Heart left ventricle (tissue), 16 donors: ENCODE measurements at regions not wholly inside any gene's neighbourhood (a gene's known extent, or its start where the extent isn't known, plus 50 kb on each side); places are given as distances from the start of the nearest gene placed in this dataset.
A peak's percentile ranks its signal among the peaks of the same experiment; 100 is the strongest.

Source experiments
- ATAC-seq, 4 donors: fragments of 200-7000 bp; cut with Tn5 transposase; one replicate each; pipeline ENCODE4 v1.9.1; 2020 to 2022; ENCODE audit warnings: moderate library complexity in 4 of 4, mild to moderate bottlenecking in 3 of 4, moderate number of reproducible peaks in 1 of 4
- DNase-seq, 5 donors: peaks; one replicate each; pipeline ENCODE4 v3.0.0-alpha.2; 2020
- H3K27ac ChIP-seq, 12 donors: fragments of 200-600 bp; sonication (generic) in 4 of 12; one replicate each; pipeline versions ENCODE4 v1.5.0 to v1.8.0; 2016 to 2022; ENCODE audit warnings: mild to moderate bottlenecking in 2 of 12
- H3K27me3 ChIP-seq, 9 donors: fragments of 200-600 bp; sonication (generic) in 2 of 9; one replicate each; pipeline versions ENCODE4 v1.5.1 to v1.8.0; 2016 to 2022; ENCODE audit warnings: mild to moderate bottlenecking in 3 of 9
- H3K36me3 ChIP-seq, 9 donors: fragments of 200-600 bp; sonication (generic) in 2 of 9; one replicate each; pipeline versions ENCODE4 v1.5.0 to v1.8.0; 2018 to 2022; ENCODE audit warnings: mild to moderate bottlenecking in 2 of 9
- H3K4me1 ChIP-seq, 12 donors: fragments of 200-600 bp; sonication (generic) in 4 of 12; one replicate each; pipeline versions ENCODE4 v1.5.0 to v1.8.0; 2016 to 2022; ENCODE audit warnings: mild to moderate bottlenecking in 3 of 12
- H3K4me3 ChIP-seq, 12 donors: fragments of 200-600 bp; sonication (generic) in 4 of 12; one replicate each; pipeline versions ENCODE4 v1.5.0 to v1.8.0; 2017 to 2022; ENCODE audit warnings: mild to moderate bottlenecking in 9 of 12, moderate library complexity in 4 of 12
- H3K9me3 ChIP-seq, 12 donors: fragments of 200-600 bp; sonication (generic) in 4 of 12; one replicate each; pipeline versions ENCODE4 v1.5.0 to v1.8.0; 2016 to 2022; ENCODE audit warnings: mild to moderate bottlenecking in 1 of 12
- POLR2A ChIP-seq, 2 donors: fragments of 450-650 bp; IDR thresholded peaks; one replicate each; pipeline ENCODE4 v1.6.1; 2017; ENCODE audit warnings: antibody characterized with exemption in 2 of 2, mild to moderate bottlenecking in 2 of 2, moderate library complexity in 2 of 2
- WGBS, 4 donors: extraction: QIAGEN DNeasy Blood & Tissue Kit in 2 of 4; methylation state at CpG; one replicate each; pipeline versions ENCODE4 v1.1.5 to v1.1.7; 2013 to 2018; 5-methylcytosine and 5-hydroxymethylcytosine counted together
- intact Hi-C, 10 donors: fragments of 100-400 bp; cut with DNase I; formaldehyde crosslinking; loops; one replicate each; pipeline versions ENCODE4 v1.11.1 to v1.14.2; 2022
- TF ChIP-seq, protein P1 (sequence below), 12 donors: fragments of 200-600 bp; sonication (generic) in 4 of 12; IDR thresholded peaks; one replicate each; pipeline versions ENCODE4 v1.5.0 to v1.8.0; 2018 to 2022; ENCODE audit warnings: antibody characterized with exemption in 12 of 12, mild to moderate bottlenecking in 5 of 12
- donor health status: ischemic (EF 13 %, LVEDD 7.1; RV severe dilation, severe dysfunction).
- donor health status: healthy with polysubstance abuse.
- donor health status: DM: no; HTN: yes; CAD: no.
- donor health status: DM: no; HTN: no; CAD: no.
- donor health status: ischemic (EF 25% LVEDD 6.9; RV normal size, moderate dysfunction).
- donor health status: ischemic (EF 25% LVEDD 5.7; RV mildly dilated, moderate dysfunction).
- donor health status: healthy.
- donor health status: DM: yes; HTN: yes; CAD: no.
- donor health status: ischemic (EF 35%, LVEDD 5.7; RV mildly dilated, moderate dysfunction).
- donor health status: nonischemic (EF 11% LVEDD 7.7; RV severe dilation, severe dysfunction).
- donor health status: DM: yes; HTN: yes; CAD: no.
- donor health status: PGD.
- donor health status: ischemic (EF 29% LVEDD 5.4; RV normal size, mild dysfunction).
- donor health status: nonischemic (EF 23%, LVEDD 6.1; RV moderate dilation, normal function).

DNA sequence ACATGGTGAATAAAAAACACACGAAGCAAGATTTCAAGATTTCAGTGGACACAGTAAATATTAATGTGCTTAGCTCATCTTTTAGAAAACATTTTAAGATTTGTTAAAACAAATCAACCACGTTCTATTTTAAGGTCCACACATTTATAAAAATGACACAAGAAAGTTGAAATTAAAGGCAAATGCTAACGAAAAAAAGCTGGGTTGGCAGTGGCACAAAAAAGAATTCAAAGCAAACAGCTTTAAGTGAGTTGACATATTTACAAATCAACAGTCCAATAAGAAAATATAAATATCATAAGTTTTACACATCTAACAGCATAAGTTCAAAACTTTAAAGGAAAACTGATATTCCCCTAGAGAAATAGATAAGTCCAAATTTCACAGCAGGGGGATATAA lies 430.4 kb upstream of the CCDC54 start:
- no peak overlapping the region for H3K27ac ChIP-seq
- TF ChIP-seq, protein P1, sequence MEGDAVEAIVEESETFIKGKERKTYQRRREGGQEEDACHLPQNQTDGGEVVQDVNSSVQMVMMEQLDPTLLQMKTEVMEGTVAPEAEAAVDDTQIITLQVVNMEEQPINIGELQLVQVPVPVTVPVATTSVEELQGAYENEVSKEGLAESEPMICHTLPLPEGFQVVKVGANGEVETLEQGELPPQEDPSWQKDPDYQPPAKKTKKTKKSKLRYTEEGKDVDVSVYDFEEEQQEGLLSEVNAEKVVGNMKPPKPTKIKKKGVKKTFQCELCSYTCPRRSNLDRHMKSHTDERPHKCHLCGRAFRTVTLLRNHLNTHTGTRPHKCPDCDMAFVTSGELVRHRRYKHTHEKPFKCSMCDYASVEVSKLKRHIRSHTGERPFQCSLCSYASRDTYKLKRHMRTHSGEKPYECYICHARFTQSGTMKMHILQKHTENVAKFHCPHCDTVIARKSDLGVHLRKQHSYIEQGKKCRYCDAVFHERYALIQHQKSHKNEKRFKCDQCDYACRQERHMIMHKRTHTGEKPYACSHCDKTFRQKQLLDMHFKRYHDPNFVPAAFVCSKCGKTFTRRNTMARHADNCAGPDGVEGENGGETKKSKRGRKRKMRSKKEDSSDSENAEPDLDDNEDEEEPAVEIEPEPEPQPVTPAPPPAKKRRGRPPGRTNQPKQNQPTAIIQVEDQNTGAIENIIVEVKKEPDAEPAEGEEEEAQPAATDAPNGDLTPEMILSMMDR (IDR thresholded peaks at IDR 0.05) = no peak
- TF ChIP-seq POLR2A (IDR thresholded peaks at IDR 0.05) = no peak
- ATAC-seq (no peak), DNase-seq (no peak)
- 54 to 65% (median 55%) methylated on average over 3 of the region's 3 CpGs for WGBS, 4 donors
- no peaks in the 10 kb centered on the region for H3K36me3 ChIP-seq
- no peaks in the 10 kb centered on the region for H3K9me3 ChIP-seq
- intact Hi-C loops = no loop called here
- no peaks in the 10 kb centered on the region for H3K4me1 ChIP-seq
- H3K27me3 ChIP-seq = no peaks in the 10 kb centered on the region
- H3K4me3 ChIP-seq = no peak overlapping the region

- peaks cover 0 to 9% (median 0%) of the 10 kb centered on the region in 12 donors for H3K9me3 ChIP-seq
- H3K27me3 ChIP-seq = no peaks in the 10 kb centered on the region
- no peaks in the 10 kb centered on the region for H3K4me1 ChIP-seq
- 65 to 68% (median 67%) methylated on average over 3 of the region's 3 CpGs for WGBS, 4 donors
- no peak for ATAC-seq
- no peak for TF ChIP-seq POLR2A (IDR thresholded peaks at IDR 0.05)
- TF ChIP-seq, protein P1 (IDR thresholded peaks at IDR 0.05) = no peak
- H3K36me3 ChIP-seq = no peaks in the 10 kb centered on the region
- no peak overlapping the region for H3K27ac ChIP-seq
- intact Hi-C loops = no loop called here
- DNase-seq = no peak
- H3K4me3 ChIP-seq = no peak overlapping the region
Measured at GRCh38 chr3:106957029-106957428, 420.2 kb upstream of the CCDC54 start.

- H3K27ac ChIP-seq = peak overlapping the region in 5 of 12 donors; percentile 10 to 45 (median 20)
- H3K27me3 ChIP-seq = no peaks in the 10 kb centered on the region
- DNase-seq (no peak), ATAC-seq (no peak)
- peaks cover 0 to 5% (median 0%) of the 10 kb centered on the region in 12 donors for H3K9me3 ChIP-seq
- H3K4me1 ChIP-seq = peaks cover 0 to 24% (median 9%) of the 10 kb centered on the region in 12 donors
- peak overlapping the region in 4 of 12 donors; percentile 0 to 6 (median 1) for H3K4me3 ChIP-seq
- TF ChIP-seq POLR2A (IDR thresholded peaks at IDR 0.05) = no peak
- TF ChIP-seq, protein P1 (IDR thresholded peaks at IDR 0.05) = no peak
- intact Hi-C loops = no loop called here
- 29 to 59% (median 49%) methylated on average over 1 of the region's 1 CpG for WGBS, 4 donors
- H3K36me3 ChIP-seq = no peaks in the 10 kb centered on the region
Measured at GRCh38 chr3:106962993-106963392, 414.2 kb upstream of the CCDC54 start.

GRCh38 chr3:106963442-106963841 lies 413.8 kb upstream of the CCDC54 start:
- Histone ChIP-seq H3K27me3 (no peaks in the 10 kb centered on the region), H3K36me3 (no peaks in the 10 kb centered on the region), H3K27ac (peak overlapping the region in 6 of 12 donors; percentile 5 to 45 (median 17)), H3K4me3 (peak overlapping the region in 4 of 12 donors; percentile 0 to 6 (median 1)), H3K4me1 (peaks cover 0 to 24% (median 9%) of the 10 kb centered on the region in 12 donors), H3K9me3 (peaks cover 0 to 5% (median 0%) of the 10 kb centered on the region in 12 donors)
- WGBS, 4 donors = 0 to 7% (median 5%) methylated on average over 1 of the region's 1 CpG
- no peak for TF ChIP-seq POLR2A (IDR thresholded peaks at IDR 0.05)
- TF ChIP-seq, protein P1 (IDR thresholded peaks at IDR 0.05) = no peak
- no peak for DNase-seq
- intact Hi-C loops = no loop called here
- peak in 3 of 4 donors; percentile 59 to 73 (median 71) for ATAC-seq
